SU-DHL-6 (cell line): ENCODE measurements at regions not wholly inside any gene's neighbourhood (a gene's known extent, or its start where the extent isn't known, plus 50 kb on each side); places are given as distances from the start of the nearest gene placed in this dataset.

Experiments used
- CTCF ChIP-seq: fragments of 200-600 bp; sonication (generic); IDR thresholded peaks from one replicate; pipeline ENCODE4 v1.5.1; 2017; ENCODE audit warnings: antibody characterized with exemption, mild to moderate bottlenecking, low read length, moderate library complexity; ENCODE audit not compliant: insufficient read depth, poor library complexity, severe bottlenecking
- EZH2phosphoT487 ChIP-seq: fragments of 200-600 bp; sonication (generic), shearing (Covaris generic); conservative IDR thresholded peaks from 2 replicates; pipeline ENCODE4 v1.6.1; 2018; ENCODE audit warnings: mild to moderate bottlenecking, antibody characterized with exemption, low read length, moderate library complexity, mixed read lengths

DNA sequence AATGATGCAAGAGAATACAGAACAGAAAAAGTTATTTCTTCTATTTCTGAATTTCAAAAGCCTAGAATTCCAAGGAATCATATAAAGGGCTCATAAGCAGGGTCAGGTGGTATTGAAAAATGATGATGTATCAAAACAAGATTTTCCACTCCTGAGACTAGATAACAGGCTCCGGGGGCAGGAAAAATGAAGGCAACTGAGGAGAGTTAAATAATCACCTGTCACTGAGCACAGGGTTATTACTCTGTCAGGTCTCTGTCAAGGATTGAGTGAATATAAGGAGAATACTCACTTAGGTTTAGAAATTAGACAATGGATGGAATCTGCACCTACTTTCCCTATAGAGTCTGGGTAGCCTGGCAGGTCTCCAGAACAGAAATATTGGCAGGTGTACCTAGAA is 76.1 kb upstream of the KHDRBS2 start:
- TF ChIP-seq CTCF: no peak
- TF ChIP-seq EZH2phosphoT487: no peak
